Heart right ventricle (tissue), 16 donors: ENCODE measurements at regions not wholly inside any gene's neighbourhood (a gene's known extent, or its start where the extent isn't known, plus 50 kb on each side); places are given as distances from the start of the nearest gene placed in this dataset.

Experiments used
- ATAC-seq, 8 donors: fragments of 200-7000 bp; cut with Tn5 transposase; one replicate each; pipeline ENCODE4 v1.9.1; 2020; ENCODE audit warnings: mild to moderate bottlenecking in 8 of 8, moderate library complexity in 8 of 8, moderate number of reproducible peaks in 1 of 8
- DNase-seq, 2 donors: peaks; one replicate each; pipeline ENCODE4 v3.0.0-alpha.2; 2020
- H3K27ac ChIP-seq, 10 donors: fragments of 200-600 bp; sonication (generic) in 2 of 10; one replicate each; pipeline versions ENCODE4 v1.5.0 to v1.8.0; 2020 to 2022; ENCODE audit warnings: mild to moderate bottlenecking in 3 of 10
- H3K27me3 ChIP-seq, 7 donors: fragments of 200-600 bp; one replicate each; pipeline ENCODE4 v1.8.0; 2021 to 2022; ENCODE audit warnings: mild to moderate bottlenecking in 2 of 7
- H3K36me3 ChIP-seq, 9 donors: fragments of 200-600 bp; sonication (generic) in 1 of 9; one replicate each; pipeline versions ENCODE4 v1.5.0 to v1.8.0; 2020 to 2022; ENCODE audit warnings: mild to moderate bottlenecking in 2 of 9
- H3K4me1 ChIP-seq, 9 donors: fragments of 200-600 bp; sonication (generic) in 1 of 9; one replicate each; pipeline versions ENCODE4 v1.5.0 to v1.8.0; 2020 to 2022; ENCODE audit warnings: mild to moderate bottlenecking in 4 of 9
- H3K4me3 ChIP-seq, 10 donors: fragments of 200-600 bp; sonication (generic) in 2 of 10; one replicate each; pipeline versions ENCODE4 v1.5.0 to v1.8.0; 2020 to 2022; ENCODE audit warnings: mild to moderate bottlenecking in 7 of 10, moderate library complexity in 2 of 10
- H3K9me3 ChIP-seq, 11 donors: fragments of 200-600 bp in 10 of 11; sonication (generic) in 2 of 11; one replicate each; pipeline versions ENCODE4 v1.5.0 to v1.8.0; 2013 to 2022; ENCODE audit warnings: mild to moderate bottlenecking in 2 of 11, control low read depth in 1 of 11, moderate library complexity in 1 of 11
- CTCF ChIP-seq, 9 donors: fragments of 200-600 bp; sonication (generic) in 2 of 9; IDR thresholded peaks; one replicate each; pipeline versions ENCODE4 v1.5.0 to v1.8.0; 2021 to 2022; ENCODE audit warnings: antibody characterized with exemption in 9 of 9, mild to moderate bottlenecking in 5 of 9, moderate library complexity in 1 of 9
- WGBS, 2 donors: extraction: QIAGEN DNeasy Blood & Tissue Kit; methylation state at CpG; one replicate each; pipeline ENCODE4 v1.1.7; 2013; ENCODE audit warnings: inconsistent platforms in 1 of 2; 5-methylcytosine and 5-hydroxymethylcytosine counted together
- intact Hi-C, 10 donors: fragments of 100-400 bp; cut with DNase I; formaldehyde crosslinking; loops; one replicate each; pipeline versions ENCODE4 v1.11.1 to v1.14.2; 2022
- donor health status: Arrhythmogenic right ventricular cardiomyopathy.
- donor health status: ischemic (EF 13 %, LVEDD 7.1; RV severe dilation, severe dysfunction).
- donor health status: healthy with polysubstance abuse.
- donor health status: DM: no; HTN: yes; CAD: no.
- donor health status: DM: no; HTN: no; CAD: no.
- donor health status: ischemic (EF 25% LVEDD 6.9; RV normal size, moderate dysfunction).
- donor health status: ischemic (EF 25% LVEDD 5.7; RV mildly dilated, moderate dysfunction).
- donor health status: healthy.
- donor health status: DM: yes; HTN: yes; CAD: no.
- donor health status: Ischemic cardiomyopathy.
- donor health status: ischemic (EF 35%, LVEDD 5.7; RV mildly dilated, moderate dysfunction).
- donor health status: nonischemic (EF 11% LVEDD 7.7; RV severe dilation, severe dysfunction).
- donor health status: DM: yes; HTN: yes; CAD: no.
- donor health status: PGD.
- donor health status: ischemic (EF 29% LVEDD 5.4; RV normal size, mild dysfunction).
- donor health status: nonischemic (EF 23%, LVEDD 6.1; RV moderate dilation, normal function).

GRCh38 chr16:85330006-85330693 lies 217.9 kb upstream of the CIBAR2 start:
- Histone ChIP-seq H3K27ac (no peak overlapping the region), H3K4me1 (peaks cover 2 to 53% (median 28%) of the 10 kb centered on the region in 9 donors), H3K4me3 (no peak overlapping the region), H3K27me3 (peaks cover 0 to 33% (median 0%) of the 10 kb centered on the region in 7 donors), H3K9me3 (no peaks in the 10 kb centered on the region), H3K36me3 (no peaks in the 10 kb centered on the region)
- TF ChIP-seq CTCF (IDR thresholded peaks at IDR 0.05), result no peak
- ATAC-seq (no peak), DNase-seq (no peak)
- intact Hi-C loops, result no loop called here
- WGBS, 2 donors, result 53 to 60% methylated on average over 21 of the region's 21 CpGs

GRCh38 chr16:85330694-85331188 lies 218.5 kb upstream of the CIBAR2 start:
- Histone ChIP-seq H3K36me3 (no peaks in the 10 kb centered on the region), H3K4me1 (peaks cover 2 to 54% (median 28%) of the 10 kb centered on the region in 9 donors), H3K9me3 (no peaks in the 10 kb centered on the region), H3K27ac (no peak overlapping the region), H3K27me3 (peaks cover 0 to 33% (median 0%) of the 10 kb centered on the region in 7 donors), H3K4me3 (no peak overlapping the region)
- ATAC-seq, result peak in 7 of 8 donors; percentile 26 to 58 (median 32)
- WGBS, 2 donors, result 46 to 47% methylated on average over 6 of the region's 6 CpGs
- intact Hi-C loops, result no loop called here
- DNase-seq, result no peak
- peak in 8 of 9 donors; percentile 16 to 55 (median 48) for TF ChIP-seq CTCF (IDR thresholded peaks at IDR 0.05)

- Histone ChIP-seq H3K27ac (no peak overlapping the region), H3K27me3 (peaks cover 0 to 33% (median 0%) of the 10 kb centered on the region in 7 donors), H3K4me3 (no peak overlapping the region), H3K36me3 (no peaks in the 10 kb centered on the region), H3K9me3 (no peaks in the 10 kb centered on the region), H3K4me1 (peaks cover 2 to 54% (median 28%) of the 10 kb centered on the region in 9 donors)
- ATAC-seq (no peak), DNase-seq (no peak)
- 69 to 98% methylated on average over 7 of the region's 7 CpGs for WGBS, 2 donors
- TF ChIP-seq CTCF (IDR thresholded peaks at IDR 0.05), result no peak
- intact Hi-C loops, result no loop called here
Measured at GRCh38 chr16:85331688-85332087, 219.4 kb upstream of the CIBAR2 start.

GRCh38 chr16:85332175-85332574 lies 219.9 kb upstream of the CIBAR2 start:
- ATAC-seq (no peak), DNase-seq (no peak)
- intact Hi-C loops, result no loop called here
- H3K27me3 ChIP-seq, result peaks cover 0 to 33% (median 0%) of the 10 kb centered on the region in 7 donors
- H3K36me3 ChIP-seq, result no peaks in the 10 kb centered on the region
- no peak overlapping the region for H3K27ac ChIP-seq
- peaks cover 2 to 54% (median 28%) of the 10 kb centered on the region in 9 donors for H3K4me1 ChIP-seq
- no peak for TF ChIP-seq CTCF (IDR thresholded peaks at IDR 0.05)
- no peak overlapping the region for H3K4me3 ChIP-seq
- H3K9me3 ChIP-seq, result no peaks in the 10 kb centered on the region
- 94 to 97% methylated on average over 12 of the region's 12 CpGs for WGBS, 2 donors
